G401 (cell line): ENCODE measurements at regions not wholly inside any gene's neighbourhood (a gene's known extent, or its start where the extent isn't known, plus 50 kb on each side); places are given as distances from the start of the nearest gene placed in this dataset.
A peak's percentile ranks its signal among the peaks of the same experiment; 100 is the strongest.
"Not testable (repeated sequence)": the region's sequence is repeated elsewhere in the genome, so short reads cannot be mapped to it uniquely, and the experiment has no call there.

Experiments used
- DNase-seq: peaks from one replicate; pipeline ENCODE4 v3.0.0-alpha.2; 2015; ENCODE audit warnings: low spot score
- in situ Hi-C: cut with HindIII; loops from 2 replicates; pipeline ENCODE4 v1.10.0; 2016; ENCODE audit warnings: low sequenced_read_pairs, mixed read lengths

DNA sequence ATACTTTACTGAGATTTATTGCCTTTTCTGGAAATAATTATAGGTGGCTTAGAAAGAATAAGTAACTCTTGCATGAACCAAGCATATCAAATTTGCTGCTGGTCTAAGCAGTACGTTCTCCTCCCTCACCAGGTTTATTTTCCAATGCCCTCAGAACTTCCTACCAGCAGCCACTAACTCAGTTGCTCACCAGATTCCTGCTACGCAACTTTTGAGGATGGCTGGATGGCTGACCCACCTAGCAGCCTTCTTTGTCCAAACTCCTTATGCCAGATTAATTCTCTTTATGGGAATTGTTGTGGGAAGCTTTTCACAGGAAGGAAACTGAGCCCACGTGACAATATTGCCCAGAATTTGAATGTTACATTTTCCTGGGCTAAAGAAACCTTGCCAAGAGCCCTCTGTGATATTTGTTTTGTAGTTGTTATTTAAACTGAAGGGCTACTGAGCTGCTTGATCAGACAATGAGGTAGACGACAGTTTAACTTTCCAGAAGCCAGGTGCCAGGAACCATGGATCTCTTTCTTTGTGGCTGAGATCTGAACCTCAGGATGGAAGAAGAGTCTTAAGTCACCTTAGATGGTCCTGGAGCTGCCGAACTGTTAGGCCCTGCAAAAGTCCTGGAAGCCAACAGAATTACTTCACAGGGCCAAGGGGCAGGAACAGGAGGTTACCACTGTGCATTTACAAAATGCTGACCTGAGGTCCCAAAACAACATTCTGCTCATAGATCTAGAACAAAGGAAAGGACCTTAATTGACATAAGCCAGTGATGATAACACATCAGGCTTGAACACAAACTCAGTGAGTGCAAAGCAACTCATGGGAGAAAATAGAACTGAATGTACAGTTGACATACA, 85.5 kb upstream of the ATP1A1 start:
- DNase-seq = no peak
- in situ Hi-C loops = no loop called here

DNA sequence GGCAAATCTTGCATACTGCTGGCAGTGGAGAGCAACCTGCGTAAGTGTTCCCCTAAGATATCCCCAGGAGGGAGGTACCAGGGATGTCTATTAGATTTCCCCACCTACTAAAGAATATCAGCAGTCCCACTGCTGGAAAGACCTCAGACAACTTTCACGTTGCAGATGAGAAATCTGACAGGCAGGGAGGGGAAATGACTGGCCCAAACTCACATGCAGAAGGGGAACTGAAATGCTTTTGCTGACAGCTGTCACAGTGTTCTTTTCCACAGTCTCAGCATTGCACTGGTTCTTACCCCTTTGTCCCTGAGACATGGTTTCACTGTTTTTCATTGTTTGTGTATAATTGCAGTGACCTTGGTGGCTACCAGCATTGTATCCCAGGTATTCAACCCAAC, 84.8 kb upstream of the ATP1A1 start:
- in situ Hi-C loops = no loop called here

DNA sequence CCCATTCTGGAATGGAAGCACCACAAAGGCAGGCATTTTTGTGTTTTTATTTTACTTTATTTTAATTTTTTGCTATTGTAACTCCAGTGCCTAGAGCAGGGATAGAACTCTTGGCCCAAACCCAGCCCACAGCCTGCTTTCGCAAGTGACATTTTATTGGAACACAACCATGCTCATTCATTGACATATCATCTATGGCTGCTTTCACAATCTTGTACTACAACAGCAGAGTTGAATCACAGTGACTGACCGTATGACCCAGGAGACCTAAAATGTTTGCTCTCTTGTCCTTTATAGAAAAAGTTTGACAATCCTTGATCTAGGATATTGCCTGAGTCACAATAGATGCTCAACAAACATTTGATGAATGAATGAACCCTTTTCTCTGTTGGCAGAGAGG, 83.9 kb upstream of the ATP1A1 start:
- no peak for DNase-seq
- in situ Hi-C loops = no loop called here

More for the DNA sequence above, 84.8 kb upstream of the ATP1A1 start:
- no peak for DNase-seq

DNA sequence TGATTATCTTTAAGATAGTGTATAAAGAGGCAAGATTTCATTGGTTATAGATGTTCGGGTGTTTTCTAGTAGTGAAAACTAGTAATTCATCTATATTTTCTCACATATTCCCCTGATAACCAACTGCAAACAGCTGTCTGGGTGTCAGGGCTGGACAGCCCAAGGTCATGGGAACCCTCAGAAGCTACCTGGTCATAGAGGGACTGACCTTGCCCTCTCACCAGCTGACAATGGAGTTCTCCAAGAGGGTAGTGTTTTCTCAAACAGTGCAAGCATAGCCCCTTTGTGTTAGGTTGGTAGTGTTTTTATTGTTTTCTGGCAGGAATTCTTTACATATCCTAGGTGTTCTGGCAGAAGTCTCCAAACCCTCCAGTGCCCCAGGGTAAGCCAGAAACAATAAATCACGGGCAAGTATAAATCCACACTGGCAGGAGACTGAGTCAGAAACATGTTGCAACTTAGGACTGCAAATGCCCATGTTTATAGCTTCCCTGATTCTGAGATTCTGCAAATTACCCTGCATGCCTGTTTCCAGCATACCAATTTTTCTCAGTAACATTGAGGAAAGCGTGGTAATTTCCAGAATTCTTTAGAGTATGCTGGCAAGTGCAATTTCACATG, 82.8 kb upstream of the ATP1A1 start:
- no peak for DNase-seq
- in situ Hi-C loops = no loop called here

DNA sequence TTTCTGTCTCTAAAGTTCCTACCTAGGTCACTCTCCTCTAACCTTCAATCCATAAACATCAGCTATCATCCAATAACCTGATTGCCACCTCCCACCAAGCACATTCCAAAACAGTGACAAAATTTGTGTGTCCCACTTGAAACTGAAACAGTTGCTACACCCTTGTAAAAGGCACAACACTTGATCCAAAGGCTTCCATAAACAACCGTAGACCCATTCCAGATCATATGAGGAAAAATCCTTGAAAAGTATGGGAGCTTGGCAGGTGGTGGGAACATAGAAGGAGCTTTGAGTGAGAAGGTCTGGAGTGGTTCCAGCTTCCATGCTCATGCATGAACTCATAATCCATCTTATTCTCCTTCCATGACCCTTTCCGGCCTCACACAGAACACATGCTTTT, 82.0 kb upstream of the ATP1A1 start:
- in situ Hi-C loops = no loop called here
- no peak for DNase-seq

DNA sequence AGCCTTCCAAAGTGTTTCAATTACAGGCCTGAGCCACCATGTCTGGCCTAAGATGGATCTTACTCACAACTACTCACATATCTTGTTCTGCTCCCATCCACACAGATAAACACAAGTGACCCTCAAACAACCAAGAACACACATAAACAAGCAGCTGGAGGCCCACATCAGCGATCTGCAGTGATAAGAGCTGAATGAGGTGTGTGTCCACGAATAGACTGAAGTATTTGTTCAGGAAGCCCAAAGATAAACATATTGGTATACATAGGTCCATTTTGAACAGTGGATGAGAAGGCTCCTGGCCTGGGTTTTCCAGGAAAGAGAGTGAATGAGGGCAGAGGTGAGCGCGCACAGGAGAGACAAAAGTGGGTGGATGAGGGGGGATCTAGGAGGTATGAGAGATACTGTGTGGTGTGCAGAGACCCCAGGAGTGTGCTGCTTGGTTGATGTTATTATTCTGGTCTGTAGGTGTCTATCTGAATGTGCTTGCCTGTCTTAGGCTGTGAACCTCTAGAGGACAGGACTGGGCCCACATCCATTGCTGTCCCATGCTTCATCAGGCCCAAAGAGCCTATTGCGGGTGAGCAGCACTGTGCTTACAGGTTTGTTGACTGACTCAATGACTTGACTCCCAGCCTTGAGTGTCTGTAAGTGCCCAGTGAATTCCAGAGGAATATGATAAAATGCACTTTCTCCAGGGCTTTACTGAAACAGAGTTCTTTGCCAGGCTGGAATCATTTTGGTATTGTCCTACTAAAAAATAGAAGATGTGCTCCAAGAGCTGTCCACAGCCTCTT, 79.9 kb upstream of the ATP1A1 start:
- DNase-seq = no peak
- in situ Hi-C loops = no loop called here

DNA sequence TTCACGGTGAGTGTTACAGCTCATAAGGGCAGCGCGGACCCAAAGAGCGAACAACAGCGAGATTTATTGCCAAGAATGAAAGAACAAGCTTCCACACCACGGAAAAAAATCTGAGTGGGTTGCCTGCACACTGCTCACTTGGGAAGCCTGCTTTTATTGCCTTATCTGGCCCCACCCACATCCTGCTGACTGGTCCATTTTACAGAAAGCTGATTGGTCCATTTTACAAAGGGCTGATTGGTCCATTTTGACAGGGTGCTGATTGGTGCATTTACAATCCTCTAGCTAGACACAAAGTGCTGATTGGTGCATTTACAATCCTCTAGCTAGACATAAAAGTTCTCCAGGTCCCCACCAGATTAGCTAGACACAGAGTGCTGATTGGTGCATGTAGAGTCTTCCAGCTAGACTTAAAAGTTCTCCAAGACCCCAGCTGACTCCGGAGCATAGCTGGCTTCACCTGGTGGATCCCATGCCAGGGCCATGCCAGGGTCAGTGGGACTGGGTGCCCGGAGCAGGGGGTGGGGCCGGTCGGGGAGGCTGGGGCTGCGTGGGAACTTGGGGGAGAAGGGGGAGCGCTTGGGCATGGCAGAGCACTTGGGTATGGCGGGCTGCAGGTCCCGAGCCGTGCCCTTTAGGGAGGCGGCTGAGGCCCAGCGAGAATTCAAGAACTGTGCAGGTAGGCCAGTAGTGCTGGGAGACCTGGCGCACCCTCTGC, 75.4 kb upstream of the ATP1A1 start:
- in situ Hi-C loops = no loop called here
- no peak for DNase-seq

DNA sequence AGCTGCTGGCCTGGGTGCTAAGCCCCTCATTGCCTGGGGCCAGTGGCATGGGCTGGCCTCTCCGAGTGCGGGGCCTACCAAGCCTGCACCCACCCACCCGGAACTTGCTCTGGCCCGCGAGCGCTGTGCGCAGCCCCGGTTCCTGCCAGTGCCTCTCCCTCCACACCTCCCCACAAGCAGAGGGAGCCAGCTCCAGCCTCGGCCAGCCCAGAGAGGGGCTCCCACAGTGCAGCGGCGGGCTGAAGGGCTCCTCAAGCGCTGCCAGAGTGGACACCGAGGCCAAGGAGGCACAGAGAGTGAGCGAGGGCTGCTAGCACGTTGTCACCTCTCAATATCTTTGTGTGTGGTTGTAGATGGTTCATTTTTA, 74.8 kb upstream of the ATP1A1 start:
- in situ Hi-C loops, DNase-seq: not testable (repeated sequence)

DNA sequence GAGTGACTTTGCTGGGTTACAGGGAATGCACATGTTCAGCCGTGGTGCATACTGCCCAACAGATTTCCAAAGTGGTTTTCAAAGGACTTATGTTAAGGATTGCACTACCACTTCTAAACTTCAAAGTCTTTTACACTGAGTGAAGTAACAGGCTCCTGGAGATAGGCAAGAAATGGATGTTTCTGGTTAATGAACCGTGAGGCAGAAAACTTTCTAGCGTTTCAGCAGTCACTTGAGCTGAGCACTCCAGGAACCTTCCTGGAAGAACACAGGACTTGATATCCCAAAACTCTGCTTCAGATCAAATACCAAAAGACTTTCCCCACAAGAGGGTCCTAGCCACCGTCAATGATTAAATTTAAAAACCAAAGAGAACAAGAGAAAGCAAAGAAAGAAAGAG, 74.3 kb upstream of the ATP1A1 start:
- in situ Hi-C loops = no loop called here
- DNase-seq = no peak

DNA sequence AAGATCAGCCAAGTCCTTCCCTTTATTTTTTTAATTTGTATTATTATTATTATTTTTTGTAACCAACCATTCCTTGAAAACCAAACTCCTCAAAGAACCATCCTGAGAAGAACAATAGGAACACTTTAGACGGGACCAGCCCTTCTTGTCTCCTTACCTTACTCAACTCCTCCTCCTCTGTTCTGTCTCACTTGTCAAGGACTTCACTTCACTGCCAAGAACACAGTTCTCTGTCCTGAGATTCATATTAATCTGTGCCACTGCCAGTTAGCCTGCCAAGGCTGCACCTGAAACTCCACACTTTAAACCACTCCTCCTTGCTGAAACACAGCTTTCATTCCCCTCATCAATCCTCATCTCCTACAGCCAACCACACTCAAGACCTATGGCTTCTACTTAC, 73.8 kb upstream of the ATP1A1 start:
- no peak for DNase-seq
- in situ Hi-C loops = no loop called here

DNA sequence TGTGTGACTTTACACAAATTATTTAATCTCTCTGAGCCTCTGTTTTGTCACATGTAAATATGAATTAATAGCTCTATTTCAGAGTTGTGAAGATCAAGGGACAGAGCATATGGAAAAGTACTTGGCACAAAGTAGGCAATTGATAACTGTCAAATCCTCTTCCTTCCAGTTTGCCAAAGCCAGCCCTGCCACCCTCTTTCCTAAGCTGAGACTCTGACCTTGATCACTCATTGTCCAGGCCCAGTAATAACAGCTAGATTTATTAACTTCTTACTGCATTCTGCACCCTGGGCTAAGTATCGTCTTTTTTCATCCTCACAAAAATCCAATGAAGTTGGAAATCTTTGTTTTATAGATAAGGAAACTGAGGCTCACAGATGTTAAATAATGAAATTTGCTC, 70.8 kb upstream of the ATP1A1 start:
- no peak for DNase-seq
- in situ Hi-C loops = no loop called here

DNA sequence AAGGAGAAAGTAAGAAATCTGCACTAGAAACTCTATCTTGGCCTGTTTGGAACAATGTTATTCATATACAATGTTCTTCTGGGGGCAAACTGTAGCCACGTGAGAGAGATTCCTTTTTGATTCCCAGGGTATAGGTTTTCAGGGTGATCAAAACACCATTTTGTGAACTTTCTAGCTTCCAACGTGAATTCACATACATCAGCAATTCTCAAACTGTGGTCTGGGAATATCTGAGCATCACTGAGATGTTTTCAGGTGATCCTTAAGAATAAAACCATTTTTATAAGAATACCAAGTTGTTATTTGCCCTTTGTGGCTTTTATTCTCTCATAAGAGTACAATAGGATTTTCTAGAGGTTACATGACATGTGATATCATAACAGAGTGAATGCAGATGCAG, 66.9 kb upstream of the ATP1A1 start:
- DNase-seq = no peak
- in situ Hi-C loops = no loop called here

DNA sequence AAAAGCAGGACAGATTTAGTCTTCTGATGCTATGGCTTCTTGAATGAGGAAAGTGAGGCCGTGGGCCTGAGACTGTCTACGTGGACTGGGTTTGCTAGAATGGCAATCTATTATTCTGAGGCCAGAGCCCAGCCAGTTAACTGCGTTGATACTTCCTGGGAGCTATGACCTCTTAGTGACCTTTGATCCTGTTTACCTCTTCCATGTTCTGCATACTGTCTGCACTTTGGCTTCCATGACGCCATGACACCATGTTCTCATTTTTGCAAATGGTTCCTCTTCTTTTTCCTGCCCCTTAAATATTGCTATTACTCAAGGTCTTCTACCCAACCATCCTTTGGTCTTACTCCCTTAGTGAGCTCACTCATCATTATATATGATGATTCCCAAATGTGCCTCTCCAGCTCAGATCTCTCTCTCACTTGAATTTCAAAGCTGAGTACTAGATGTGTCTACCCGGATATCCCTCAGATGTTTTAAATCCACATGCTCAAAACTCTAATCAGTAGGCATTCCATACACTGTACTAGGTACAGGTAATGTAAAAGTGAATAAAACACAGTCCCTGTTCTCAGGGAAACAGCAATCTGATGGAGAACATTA, 66.1 kb upstream of the ATP1A1 start:
- in situ Hi-C loops = no loop called here
- DNase-seq = no peak

DNA sequence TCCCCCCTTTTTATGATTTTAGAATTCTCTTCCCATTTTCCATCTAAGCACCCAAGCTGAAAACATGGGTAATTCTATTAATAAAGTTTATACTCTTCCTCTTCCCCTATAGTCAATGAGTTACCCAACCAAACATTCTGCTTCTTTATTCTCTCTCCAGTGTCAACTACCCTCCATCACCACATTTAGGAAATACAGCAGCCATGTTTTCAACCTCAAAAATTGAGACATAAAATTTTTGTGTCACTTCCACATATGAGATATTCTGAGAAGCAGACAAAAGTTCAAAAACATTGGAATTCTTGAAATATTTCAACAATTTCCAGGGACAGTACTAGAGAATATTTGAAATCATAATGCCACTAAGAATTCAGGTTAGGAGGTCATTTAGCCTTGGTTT, 64.8 kb upstream of the ATP1A1 start:
- no peak for DNase-seq
- in situ Hi-C loops = no loop called here

DNA sequence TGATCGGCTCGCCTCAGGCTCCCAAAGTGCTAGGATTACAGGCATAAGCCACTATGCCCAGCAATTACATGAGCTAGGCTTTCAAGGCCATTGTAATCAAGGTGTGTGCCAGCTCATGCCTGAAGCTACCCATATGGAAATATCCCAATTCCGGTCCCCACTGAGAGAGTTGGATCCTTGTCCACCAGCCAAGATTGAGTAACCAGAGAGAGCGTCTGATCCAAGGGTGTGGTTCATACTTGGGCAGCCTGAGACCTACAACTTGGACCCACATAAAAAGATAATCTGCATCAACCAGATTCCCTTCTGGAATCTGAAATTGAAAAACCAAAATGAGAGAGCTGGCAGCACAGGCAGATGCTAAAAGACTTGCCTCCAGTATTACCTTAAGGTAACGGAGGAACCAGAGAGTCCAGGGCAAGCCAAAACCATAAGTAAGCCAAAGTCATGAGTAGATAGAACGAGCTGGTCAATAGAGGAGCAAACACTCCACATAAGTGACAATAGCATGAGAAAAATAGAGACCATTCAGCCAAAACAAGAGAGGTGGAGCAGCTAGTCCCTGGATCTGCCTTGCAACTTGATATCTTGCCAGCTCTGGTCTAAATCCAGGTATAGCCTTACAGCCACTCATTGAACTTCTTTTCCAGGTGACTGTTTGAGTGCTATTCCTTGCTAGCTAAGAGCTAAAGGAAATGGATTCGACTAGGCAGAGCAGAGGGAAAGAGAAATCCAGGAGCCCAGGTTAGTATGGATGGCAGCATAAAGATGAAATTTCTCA, 63.8 kb upstream of the ATP1A1 start:
- DNase-seq = peak; percentile 34
- in situ Hi-C loops = no loop called here

DNA sequence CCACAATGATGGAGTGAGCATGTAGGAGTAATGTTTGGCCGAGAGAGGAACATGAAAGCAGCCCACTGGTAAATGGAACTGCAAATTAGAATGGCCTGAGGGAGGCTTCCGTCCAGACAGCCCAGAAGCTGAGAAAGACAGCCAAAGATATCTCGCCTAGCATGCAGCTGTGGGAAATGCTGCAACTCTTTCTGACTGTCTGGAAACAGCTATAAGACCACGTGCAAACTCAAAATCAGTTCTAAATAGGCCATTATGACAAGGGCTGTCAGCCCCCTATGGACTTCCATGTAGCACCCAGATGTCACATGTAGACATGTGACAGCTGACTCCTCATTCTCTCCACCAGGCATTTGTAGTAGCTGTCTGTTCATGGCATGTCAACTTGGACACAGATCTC, 62.9 kb upstream of the ATP1A1 start:
- no peak for DNase-seq
- in situ Hi-C loops = no loop called here

DNA sequence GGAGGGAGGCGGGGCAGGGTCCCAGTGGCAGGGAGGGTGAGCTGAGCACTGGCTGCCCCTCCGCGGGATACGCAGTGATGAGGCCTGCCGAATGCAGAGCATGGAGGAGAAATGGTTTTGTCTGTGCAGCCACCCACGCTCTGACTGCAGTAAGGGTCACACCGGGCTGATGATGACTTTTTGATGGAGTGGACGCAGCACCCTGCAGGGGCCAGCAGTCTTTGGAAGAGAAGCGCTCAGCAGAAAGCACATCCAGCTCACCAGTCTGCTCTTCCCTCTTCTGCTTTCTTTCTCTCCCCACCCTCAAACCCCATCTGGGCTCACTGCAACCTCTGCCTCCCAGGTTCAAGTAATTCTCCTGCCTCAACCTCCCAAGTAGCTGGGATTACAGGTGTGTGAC, 61.9 kb upstream of the ATP1A1 start:
- in situ Hi-C loops = no loop called here
- DNase-seq = no peak

DNA sequence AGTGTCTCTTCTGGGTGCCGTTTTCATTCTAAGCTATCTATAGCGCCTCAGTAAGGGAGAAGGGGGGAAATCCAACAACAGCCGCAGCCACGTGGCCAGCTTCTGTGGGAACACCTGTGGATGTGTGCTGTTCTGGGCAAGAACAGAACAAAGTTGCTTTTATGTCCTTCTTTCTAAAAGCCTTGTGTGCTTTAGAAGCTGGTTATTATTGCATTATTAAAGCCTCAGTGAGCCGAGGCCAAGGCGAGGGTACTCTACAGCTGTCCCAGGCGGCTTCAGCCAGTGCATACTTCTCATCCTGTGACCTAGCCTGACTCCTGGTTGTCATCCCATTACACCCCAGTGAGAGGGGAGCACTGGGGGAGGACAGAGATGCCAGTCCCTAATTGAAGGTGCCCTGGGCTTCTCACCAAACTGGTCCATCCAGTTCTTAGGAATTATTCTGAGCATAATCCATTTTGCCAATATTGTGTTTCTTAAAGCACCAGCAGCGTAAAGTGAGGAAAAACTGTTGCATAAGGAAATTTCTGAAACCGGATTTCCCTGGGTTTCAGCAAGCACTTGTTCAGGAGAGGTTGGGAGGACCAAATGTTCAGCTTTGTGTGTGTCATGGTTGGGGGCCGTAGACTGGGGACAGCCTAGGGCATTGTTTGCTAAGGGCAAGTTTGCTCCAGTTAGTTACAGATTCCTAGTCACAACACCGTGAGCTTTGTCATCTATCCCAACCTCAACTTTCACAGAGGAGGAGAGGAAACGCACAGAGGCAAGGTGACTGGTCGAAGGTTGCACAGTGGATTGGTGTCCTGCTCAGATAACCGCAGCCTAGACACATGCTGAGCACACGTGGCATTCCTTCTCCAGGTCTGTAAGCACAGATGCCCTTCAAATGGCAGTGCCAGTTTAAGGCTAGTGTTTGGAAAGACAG, 61.0 kb upstream of the ATP1A1 start:
- in situ Hi-C loops = no loop called here
- DNase-seq = no peak
